Right lobe of liver (tissue), 4 donors: ENCODE measurements at regions not wholly inside any gene's neighbourhood (a gene's known extent, or its start where the extent isn't known, plus 50 kb on each side); places are given as distances from the start of the nearest gene placed in this dataset.

ENCODE experiments used
- POLR2A ChIP-seq: fragments of 450-650 bp; IDR thresholded peaks from one replicate; pipeline ENCODE4 v1.6.1; 2017; ENCODE audit warnings: antibody characterized with exemption, mild to moderate bottlenecking
- TF ChIP-seq, protein P1 (sequence below), 4 donors: fragments of 200-600 bp in 3 of 4; fragments of 450-650 bp in 1 of 4; IDR thresholded peaks; one replicate each; pipeline versions ENCODE4 v1.5.1 to v1.8.0; 2016 to 2022; ENCODE audit warnings: antibody characterized with exemption in 4 of 4, mild to moderate bottlenecking in 2 of 4
- donor health status: DM: no; HTN: no; CAD: no.
- donor health status: DM: no; HTN: no; CAD: no.
- donor health status: DM: no; HTN: yes; CAD: no.

DNA sequence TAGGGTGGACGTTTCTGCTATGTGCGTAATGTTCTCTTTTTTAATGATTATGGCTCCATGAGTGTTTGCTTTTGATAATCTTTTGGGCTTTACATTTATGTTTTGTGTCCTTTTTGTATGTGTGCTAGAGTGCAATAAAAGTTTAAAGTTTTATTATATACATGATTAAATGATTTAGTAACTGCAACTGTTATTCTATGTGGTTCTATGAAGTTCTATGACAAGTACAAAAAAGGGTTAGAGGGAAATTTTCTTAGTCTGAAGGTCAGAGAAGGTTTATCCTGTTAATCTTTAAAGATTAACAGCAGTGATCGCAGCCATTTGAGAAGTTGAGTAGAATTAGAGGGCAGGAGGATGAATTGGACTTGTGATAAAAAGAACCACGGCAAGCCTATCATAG is 386.4 kb upstream of the CHRM3 start:
- TF ChIP-seq, protein P1, sequence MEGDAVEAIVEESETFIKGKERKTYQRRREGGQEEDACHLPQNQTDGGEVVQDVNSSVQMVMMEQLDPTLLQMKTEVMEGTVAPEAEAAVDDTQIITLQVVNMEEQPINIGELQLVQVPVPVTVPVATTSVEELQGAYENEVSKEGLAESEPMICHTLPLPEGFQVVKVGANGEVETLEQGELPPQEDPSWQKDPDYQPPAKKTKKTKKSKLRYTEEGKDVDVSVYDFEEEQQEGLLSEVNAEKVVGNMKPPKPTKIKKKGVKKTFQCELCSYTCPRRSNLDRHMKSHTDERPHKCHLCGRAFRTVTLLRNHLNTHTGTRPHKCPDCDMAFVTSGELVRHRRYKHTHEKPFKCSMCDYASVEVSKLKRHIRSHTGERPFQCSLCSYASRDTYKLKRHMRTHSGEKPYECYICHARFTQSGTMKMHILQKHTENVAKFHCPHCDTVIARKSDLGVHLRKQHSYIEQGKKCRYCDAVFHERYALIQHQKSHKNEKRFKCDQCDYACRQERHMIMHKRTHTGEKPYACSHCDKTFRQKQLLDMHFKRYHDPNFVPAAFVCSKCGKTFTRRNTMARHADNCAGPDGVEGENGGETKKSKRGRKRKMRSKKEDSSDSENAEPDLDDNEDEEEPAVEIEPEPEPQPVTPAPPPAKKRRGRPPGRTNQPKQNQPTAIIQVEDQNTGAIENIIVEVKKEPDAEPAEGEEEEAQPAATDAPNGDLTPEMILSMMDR (IDR thresholded peaks at IDR 0.05), result no peak
- no peak for TF ChIP-seq POLR2A
